ENCODE measurements at regions not wholly inside any gene's neighbourhood (a gene's known extent, or its start where the extent isn't known, plus 50 kb on each side); places are given as distances from the start of the nearest gene placed in this dataset.

DNA sequence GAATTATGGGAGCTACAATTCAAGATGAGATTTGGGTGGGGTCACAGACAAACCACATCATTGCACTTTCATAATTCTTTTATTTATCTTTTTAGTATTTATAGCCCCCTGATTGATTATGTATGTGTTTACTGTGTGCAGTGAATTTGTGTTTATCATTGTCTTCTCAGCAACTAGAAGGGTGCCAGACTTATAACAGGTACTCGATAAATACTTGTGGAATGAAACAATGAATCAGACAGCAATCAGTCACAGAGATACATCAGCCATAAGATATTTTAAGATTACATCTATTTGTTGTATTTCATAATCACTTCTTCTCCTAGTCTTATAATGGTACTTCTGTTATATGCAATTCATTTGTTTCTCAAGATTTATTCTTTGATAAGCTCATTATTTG is 273.2 kb downstream of the PTPRC start:
- POLR2A ChIA-PET, result no interaction called here
- H3K4me1 ChIP-seq (ENCODE audit: control insufficient read depth, insufficient read depth, low read length), result no peaks in the 10 kb centered on the region
- CTCF ChIA-PET, result interaction anchor here (1.3 kb wide), 1 partner anchor 17 kb away, joined by 3 read pairs; no protein-coding TSS in a partner anchor

GRCh38 chr1:198913667-198914066 is 274.8 kb downstream of the PTPRC start:
- POLR2A ChIA-PET, result no interaction called here
- Histone ChIP-seq H3K4me3 (ENCODE audit: low read depth, low read length) (no peak overlapping the region), H3K36me3 (ENCODE audit: control insufficient read depth in 2 of 2, insufficient read depth in 1 of 2, low read length in 2 of 2) (no peaks in the 10 kb centered on the region), H3K4me1 (ENCODE audit: control insufficient read depth, insufficient read depth, low read length) (peaks cover 2% of the 10 kb centered on the region; the same call in 1 of the 2 replicates), H3K9me3 (ENCODE audit: control insufficient read depth, insufficient read depth, low read depth, low read length) (no peaks in the 10 kb centered on the region), H3K27ac (ENCODE audit: extremely low read depth, low read depth, low read length) (no peak overlapping the region)
- no peak for TF ChIP-seq ZNF658 (tag by site-specific recombination; IDR thresholded peaks at IDR 0.05)
- TF ChIP-seq ZNF530 (tag by site-specific recombination; IDR thresholded peaks at IDR 0.05; ENCODE audit: low read depth), result no peak
- TF ChIP-seq ZNF701 (tag by site-specific recombination; IDR thresholded peaks at IDR 0.05), result no peak
- CTCF ChIA-PET, result interaction anchor here (0.7 kb wide), 1 partner anchor 224 kb away, joined by 3 read pairs; no protein-coding TSS in a partner anchor

More for the DNA sequence above, 273.2 kb downstream of the PTPRC start:
- Histone ChIP-seq H3K4me3 (ENCODE audit: low read depth, low read length) (no peak overlapping the region), H3K36me3 (ENCODE audit: control insufficient read depth in 2 of 2, insufficient read depth in 1 of 2, low read length in 2 of 2) (no peaks in the 10 kb centered on the region), H3K27ac (ENCODE audit: extremely low read depth, low read depth, low read length) (no peak overlapping the region), H3K9me3 (ENCODE audit: control insufficient read depth, insufficient read depth, low read depth, low read length) (no peaks in the 10 kb centered on the region)
- no peak for TF ChIP-seq ZNF302 (tag by site-specific recombination; IDR thresholded peaks at IDR 0.05; ENCODE audit: low read depth)
- TF ChIP-seq ZBTB6 (tag by site-specific recombination; IDR thresholded peaks at IDR 0.05), result no peak
- TF ChIP-seq ZNF2 (tag by site-specific recombination; IDR thresholded peaks at IDR 0.05), result no peak
- no peak for TF ChIP-seq MEIS1 (CRISPR knock-in tag; IDR thresholded peaks at IDR 0.05; ENCODE audit: borderline replicate concordance)
- TF ChIP-seq ZNF174 (tag by site-specific recombination; IDR thresholded peaks at IDR 0.05), result no peak
- TF ChIP-seq SP2 (tag by site-specific recombination; IDR thresholded peaks at IDR 0.05), result no peak
- TF ChIP-seq ZNF692 (tag by site-specific recombination; IDR thresholded peaks at IDR 0.05), result no peak
- no peak for TF ChIP-seq PRDM1 (tag by site-specific recombination; IDR thresholded peaks at IDR 0.05)
- TF ChIP-seq ZNF561 (tag by site-specific recombination; IDR thresholded peaks at IDR 0.05; ENCODE audit: borderline replicate concordance), result no peak
- TF ChIP-seq TCF7L2 (IDR thresholded peaks at IDR 0.05; ENCODE audit: borderline replicate concordance, low read depth, low read length), result no peak
- TF ChIP-seq, protein P1, sequence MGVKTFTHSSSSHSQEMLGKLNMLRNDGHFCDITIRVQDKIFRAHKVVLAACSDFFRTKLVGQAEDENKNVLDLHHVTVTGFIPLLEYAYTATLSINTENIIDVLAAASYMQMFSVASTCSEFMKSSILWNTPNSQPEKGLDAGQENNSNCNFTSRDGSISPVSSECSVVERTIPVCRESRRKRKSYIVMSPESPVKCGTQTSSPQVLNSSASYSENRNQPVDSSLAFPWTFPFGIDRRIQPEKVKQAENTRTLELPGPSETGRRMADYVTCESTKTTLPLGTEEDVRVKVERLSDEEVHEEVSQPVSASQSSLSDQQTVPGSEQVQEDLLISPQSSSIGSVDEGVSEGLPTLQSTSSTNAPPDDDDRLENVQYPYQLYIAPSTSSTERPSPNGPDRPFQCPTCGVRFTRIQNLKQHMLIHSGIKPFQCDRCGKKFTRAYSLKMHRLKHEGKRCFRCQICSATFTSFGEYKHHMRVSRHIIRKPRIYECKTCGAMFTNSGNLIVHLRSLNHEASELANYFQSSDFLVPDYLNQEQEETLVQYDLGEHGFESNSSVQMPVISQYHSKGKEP (tag by site-specific recombination; IDR thresholded peaks at IDR 0.05), result no peak
- TF ChIP-seq ZNF248 (tag by site-specific recombination; IDR thresholded peaks at IDR 0.05), result no peak
- no peak for TF ChIP-seq ZNF280C (tag by site-specific recombination; IDR thresholded peaks at IDR 0.05)
- no peak for TF ChIP-seq AEBP2 (tag by site-specific recombination; IDR thresholded peaks at IDR 0.05; ENCODE audit: borderline replicate concordance)

Measured in HEK293 (cell line).